H1 (cell line): ENCODE measurements at regions not wholly inside any gene's neighbourhood (a gene's known extent, or its start where the extent isn't known, plus 50 kb on each side); places are given as distances from the start of the nearest gene placed in this dataset.

Source experiments
- CTCF ChIA-PET: fragments of 300-600 bp; sonication (Branson Sonifier 250); formaldehyde crosslinking; loops from one replicate; lab custom pipeline; 2021; ENCODE audit not compliant: partially characterized antibody; lab: Charles Lee
- POLR2A ChIA-PET: fragments of 300-600 bp; sonication (Branson Sonifier 250); formaldehyde crosslinking; loops from one replicate; lab custom pipeline; 2021; ENCODE audit warnings: inconsistent platforms; ENCODE audit not compliant: partially characterized antibody; lab: Charles Lee
- DNase-seq, 2 experiments: peaks; one replicate each; pipeline versions ENCODE4 v3.0.0 to v3.0.0-alpha.2; 2010 to 2022; ENCODE audit warnings: low spot score in 2 of 2, low read depth in 1 of 2, mixed read lengths in 1 of 2
- FAIRE-seq: peaks from 2 replicates; lab custom pipeline; 2011; peaks lifted over from hg19 to GRCh38; lab: Jason Lieb, UNC
- H2AFZ ChIP-seq: 2 replicates; pipeline ENCODE4 v1.8.1; 2012; ENCODE audit warnings: low read length, inconsistent platforms
- H2AK5ac ChIP-seq: 2 replicates; pipeline ENCODE4 v1.6.1; 2013; ENCODE audit warnings: low read depth, low read length
- H2BK120ac ChIP-seq: replicated peaks from 2 replicates; pipeline ENCODE3; 2013; ENCODE audit warnings: low read depth, low read length, inconsistent platforms
- H2BK12ac ChIP-seq: 2 replicates; pipeline ENCODE4 v1.6.1; 2013; ENCODE audit warnings: low read depth, low read length
- H2BK15ac ChIP-seq: 2 replicates; pipeline ENCODE4 v1.6.1; 2013; ENCODE audit warnings: low read length
- H2BK20ac ChIP-seq: 2 replicates; pipeline ENCODE4 v1.6.1; 2013; ENCODE audit warnings: low read length
- H2BK5ac ChIP-seq: 2 replicates; pipeline ENCODE4 v1.6.1; 2013; ENCODE audit warnings: low read depth, low read length
- H3K14ac ChIP-seq: 2 replicates; pipeline ENCODE4 v1.6.1; 2013; ENCODE audit warnings: inconsistent platforms; ENCODE audit not compliant: insufficient read length
- H3K18ac ChIP-seq: 2 replicates; pipeline ENCODE4 v1.6.1; 2013; ENCODE audit warnings: low read length; ENCODE audit errors: extremely low read depth
- H3K23ac ChIP-seq: 2 replicates; pipeline ENCODE4 v1.6.1; 2013; ENCODE audit warnings: inconsistent platforms; ENCODE audit not compliant: insufficient read length
- H3K23me2 ChIP-seq: 2 replicates; pipeline ENCODE4 v1.6.1; 2013; ENCODE audit warnings: low read depth, low read length
- H3K27ac ChIP-seq: 2 replicates; pipeline ENCODE4 v1.6.1; 2011; ENCODE audit warnings: low read depth, low read length, inconsistent platforms
- H3K27me3 ChIP-seq, 4 experiments: replicated peaks in 1 of 4; 1 replicate in 1 of 4; 2 replicates in 3 of 4; pipeline versions ENCODE4 v1.6.1 to v1.8.1; 2011 to 2013; ENCODE audit warnings: low read length in 3 of 4, mild to moderate bottlenecking in 3 of 4, inconsistent platforms in 2 of 4, mixed read lengths in 2 of 4, moderate library complexity in 1 of 4; ENCODE audit not compliant: control insufficient read depth in 3 of 4, insufficient read depth in 3 of 4; ENCODE audit errors: extremely low read depth in 1 of 4
- H3K36me3 ChIP-seq, 4 experiments: 2 replicates each; pipeline versions ENCODE4 v1.6.1 to v1.8.1; 2011 to 2013; ENCODE audit warnings: mild to moderate bottlenecking in 4 of 4, low read length in 3 of 4, moderate library complexity in 2 of 4, control low read depth in 1 of 4, inconsistent platforms in 1 of 4; ENCODE audit not compliant: insufficient read depth in 4 of 4, control insufficient read depth in 2 of 4
- H3K4ac ChIP-seq: replicated peaks from 2 replicates; pipeline ENCODE3; 2013; ENCODE audit warnings: low read length, low read depth, mixed read lengths, inconsistent platforms; ENCODE audit not compliant: insufficient read length
- H3K4me1 ChIP-seq, 4 experiments: replicated peaks in 1 of 4; 1 replicate in 1 of 4; 2 replicates in 3 of 4; pipeline versions ENCODE4 v1.6.1 to v1.8.1; 2011 to 2013; ENCODE audit warnings: low read length in 3 of 4, inconsistent platforms in 2 of 4, mixed read lengths in 1 of 4; ENCODE audit not compliant: insufficient read depth in 4 of 4, control insufficient read depth in 3 of 4
- H3K4me2 ChIP-seq, 2 experiments: 2 replicates each; pipeline versions ENCODE4 v1.6.1 to v1.8.1; 2011 to 2013; ENCODE audit warnings: low read depth in 2 of 2, low read length in 2 of 2, control low read depth in 1 of 2, inconsistent platforms in 1 of 2, mild to moderate bottlenecking in 1 of 2; ENCODE audit not compliant: insufficient read depth in 1 of 2
- H3K4me3 ChIP-seq, 4 experiments: fragments of 200-600, 300-600 bp in 1 of 4; sonication (generic), shearing (Covaris generic), sonication (Bioruptor Twin) in 1 of 4; 2 replicates each; pipeline versions ENCODE4 v1.5.1 to v1.8.1; 2011 to 2016; ENCODE audit warnings: low read length in 4 of 4, low read depth in 3 of 4, control low read depth in 2 of 4, inconsistent platforms in 2 of 4, mild to moderate bottlenecking in 2 of 4, mixed read lengths in 1 of 4, moderate library complexity in 1 of 4; ENCODE audit not compliant: insufficient read depth in 2 of 4; ENCODE audit errors: extremely low read depth in 1 of 4
- H3K56ac ChIP-seq: replicated peaks from 2 replicates; pipeline ENCODE3; 2013; ENCODE audit warnings: low read depth, mild to moderate bottlenecking, mixed read lengths, low read length, inconsistent platforms; ENCODE audit not compliant: insufficient read length
- H3K79me1 ChIP-seq: 2 replicates; pipeline ENCODE4 v1.6.1; 2013; ENCODE audit warnings: low read depth, low read length, control low read depth
- H3K79me2 ChIP-seq, 2 experiments: 2 replicates each; pipeline versions ENCODE4 v1.6.1 to v1.8.1; 2012 to 2013; ENCODE audit warnings: low read length in 2 of 2, mild to moderate bottlenecking in 2 of 2, inconsistent platforms in 1 of 2; ENCODE audit not compliant: insufficient read depth in 2 of 2, control insufficient read depth in 1 of 2
- H3K9ac ChIP-seq, 4 experiments: replicated peaks in 1 of 4; 1 replicate in 1 of 4; 2 replicates in 3 of 4; pipeline versions ENCODE4 v1.6.1 to v1.8.1; 2011 to 2013; ENCODE audit warnings: low read depth in 3 of 4, low read length in 3 of 4, control low read depth in 2 of 4, mild to moderate bottlenecking in 2 of 4, moderate library complexity in 2 of 4, inconsistent platforms in 1 of 4; ENCODE audit errors: extremely low read depth in 1 of 4
- H3K9me3 ChIP-seq, 2 experiments: 2 replicates each; pipeline versions ENCODE4 v1.6.1 to v1.8.1; 2012 to 2013; ENCODE audit warnings: mild to moderate bottlenecking in 2 of 2, moderate library complexity in 2 of 2, control low read depth in 1 of 2, inconsistent platforms in 1 of 2, low read depth in 1 of 2, low read length in 1 of 2, mixed read lengths in 1 of 2; ENCODE audit not compliant: insufficient read depth in 2 of 2
- H4K20me1 ChIP-seq, 2 experiments: replicated peaks in 1 of 2; 2 replicates each; pipeline versions ENCODE3 to v1.8.1; 2011 to 2013; ENCODE audit warnings: inconsistent platforms in 2 of 2, low read length in 2 of 2, mild to moderate bottlenecking in 1 of 2; ENCODE audit not compliant: insufficient read depth in 2 of 2, control insufficient read depth in 1 of 2
- H4K5ac ChIP-seq: 2 replicates; pipeline ENCODE4 v1.6.1; 2013; ENCODE audit warnings: low read length, low read depth, mixed read lengths, inconsistent platforms; ENCODE audit not compliant: insufficient read length
- H4K8ac ChIP-seq: 2 replicates; pipeline ENCODE4 v1.8.0; 2013; ENCODE audit warnings: mild to moderate bottlenecking, moderate library complexity, low read length, inconsistent platforms; ENCODE audit not compliant: insufficient read depth; ENCODE audit errors: extremely low read depth
- H4K91ac ChIP-seq: replicated peaks from 2 replicates; pipeline ENCODE3; 2013; ENCODE audit warnings: low read length, mixed read lengths, inconsistent platforms; ENCODE audit not compliant: insufficient read length
- CHD2 ChIP-seq: IDR thresholded peaks from 2 replicates; pipeline ENCODE4 v1.6.1; 2012; ENCODE audit warnings: low read length, improper control_type of control experiment
- GTF2F1 ChIP-seq: IDR thresholded peaks from 2 replicates; pipeline ENCODE4 v1.6.1; 2012; ENCODE audit warnings: low read depth, low read length, improper control_type of control experiment, borderline replicate concordance
- KDM4A ChIP-seq: IDR thresholded peaks from one replicate; pipeline ENCODE4 v1.7.1; 2012; ENCODE audit warnings: low read depth, mild to moderate bottlenecking, moderate library complexity, low read length, inconsistent platforms; ENCODE audit not compliant: severe bottlenecking
- RBBP5 ChIP-seq: IDR thresholded peaks from 2 replicates; pipeline ENCODE4 v1.7.1; 2012; ENCODE audit warnings: low read depth, mild to moderate bottlenecking, inconsistent platforms, low read length, moderate library complexity, borderline replicate concordance
- WGBS, 2 experiments: shearing (Covaris generic) in 1 of 2; methylation state at CpG; one replicate each; pipeline versions ENCODE4 v1.1.6 to v1.1.7; 2013 to 2015; ENCODE audit warnings: low lambda C conversion rate in 2 of 2, mixed read lengths in 2 of 2, inconsistent platforms in 1 of 2, low coverage in 1 of 2, missing lambda C conversion rate in 1 of 2; ENCODE audit not compliant: insufficient replicate concordance in 2 of 2, insufficient coverage in 1 of 2, insufficient read length in 1 of 2; ENCODE audit errors: extremely low coverage in 1 of 2, missing lambda C conversion rate in 1 of 2; 5-methylcytosine and 5-hydroxymethylcytosine counted together

GRCh38 chr15:55037071-55037470, 159.7 kb downstream of the RSL24D1 start:
- Histone ChIP-seq H2BK20ac (no peak overlapping the region), H3K9ac (no peak overlapping the region), H2BK12ac (no peak overlapping the region), H3K23me2 (no peaks in the 10 kb centered on the region), H2BK5ac (no peak overlapping the region), H3K79me1 (no peaks in the 10 kb centered on the region), H3K27ac (no peak overlapping the region), H2AFZ (no peak overlapping the region), H3K9me3 (peaks cover 33 to 51% of the 10 kb centered on the region in 2 experiments), H4K5ac (no peak overlapping the region), H3K18ac (no peak overlapping the region), H3K79me2 (no peaks in the 10 kb centered on the region), H2BK15ac (no peak overlapping the region), H3K4me1 (no peaks in the 10 kb centered on the region), H3K36me3 (no peaks in the 10 kb centered on the region), H2AK5ac (no peak overlapping the region), H4K8ac (no peak overlapping the region), H3K27me3 (no peaks in the 10 kb centered on the region), H3K4ac (no peak overlapping the region), H4K91ac (no peak overlapping the region), H3K23ac (no peak overlapping the region), H3K14ac (no peak overlapping the region), H3K4me3 (no peak overlapping the region), H4K20me1 (no peaks in the 10 kb centered on the region), H2BK120ac (no peak overlapping the region), H3K56ac (no peak overlapping the region), H3K4me2 (no peak overlapping the region)
- TF ChIP-seq KDM4A (no peak), GTF2F1 (no peak), CHD2 (no peak), RBBP5 (no peak)
- 50% methylated on average over 1 of the region's 1 CpG; no CpG with 5 or more reads in 1 of the 2 experiments for WGBS, 2 experiments
- no peak for DNase-seq
- ChIA-PET CTCF (interaction anchor here (1.2 kb wide), 1 partner anchor 19 kb away, joined by 4 read pairs; no protein-coding TSS in a partner anchor), POLR2A (no interaction called here)
- no peak for FAIRE-seq
